SK-N-SH treated with all-trans-retinoic acid at 6 μM for 48 hours (cell line): ENCODE measurements at regions not wholly inside any gene's neighbourhood (a gene's known extent, or its start where the extent isn't known, plus 50 kb on each side); places are given as distances from the start of the nearest gene placed in this dataset.

Experiments used
- ATAC-seq: fragments of 200-7000 bp; cut with Tn5 transposase; 3 replicates; pipeline ENCODE4 v1.9.1; 2020; ENCODE audit warnings: mild to moderate bottlenecking, moderate library complexity
- ARNTL ChIP-seq: fragments of 450-650 bp; formaldehyde crosslinking; IDR thresholded peaks from 2 replicates; pipeline ENCODE4 v1.5.0; 2020; ENCODE audit warnings: low read depth, mild to moderate bottlenecking, moderate library complexity, borderline replicate concordance
- CREB5 ChIP-seq: fragments of 250-450 bp; sonication (Bioruptor Pico); IDR thresholded peaks from 2 replicates; pipeline ENCODE4 v1.5.1; 2020; ENCODE audit warnings: low read depth, mild to moderate bottlenecking, moderate library complexity
- CSDC2 ChIP-seq: fragments of 250-450 bp; sonication (Bioruptor Pico); IDR thresholded peaks from 2 replicates; pipeline ENCODE4 v1.5.0; 2020; ENCODE audit warnings: mild to moderate bottlenecking, moderate library complexity
- ESRRG ChIP-seq: fragments of 250-450 bp; sonication (Bioruptor Pico); IDR thresholded peaks from 2 replicates; pipeline ENCODE4 v1.6.1; 2021; ENCODE audit warnings: mild to moderate bottlenecking
- GLIS3 ChIP-seq: fragments of 250-450 bp; sonication (Bioruptor Pico); IDR thresholded peaks from 2 replicates; pipeline ENCODE4 v1.5.0; 2020; ENCODE audit warnings: mild to moderate bottlenecking, moderate library complexity
- ISL1 ChIP-seq: fragments of 250-450 bp; sonication (Bioruptor Pico); IDR thresholded peaks from 2 replicates; pipeline ENCODE4 v2.1.2; 2022; ENCODE audit warnings: mild to moderate bottlenecking, moderate library complexity
- OSR1 ChIP-seq: fragments of 250-450 bp; sonication (Bioruptor Pico); IDR thresholded peaks from 2 replicates; pipeline ENCODE4 v1.8.0; 2022; ENCODE audit warnings: moderate library complexity, mild to moderate bottlenecking, inconsistent platforms
- PATZ1 ChIP-seq: fragments of 250-450 bp; sonication (Bioruptor Pico); IDR thresholded peaks from 2 replicates; pipeline ENCODE4 v1.8.0; 2020; ENCODE audit warnings: mild to moderate bottlenecking, moderate library complexity, borderline replicate concordance
- PPARA ChIP-seq: fragments of 250-450 bp; sonication (Bioruptor Pico); IDR thresholded peaks from 2 replicates; pipeline ENCODE4 v1.5.0; 2020; ENCODE audit warnings: mild to moderate bottlenecking, borderline replicate concordance
- RARB ChIP-seq: fragments of 250-450 bp; sonication (Bioruptor Pico); IDR thresholded peaks from 2 replicates; pipeline ENCODE4 v1.8.0; 2021; ENCODE audit warnings: mild to moderate bottlenecking, moderate library complexity
- SNAI2 ChIP-seq: fragments of 250-450 bp; sonication (Bioruptor Pico); IDR thresholded peaks from 2 replicates; pipeline ENCODE4 v1.5.0; 2020; ENCODE audit warnings: mild to moderate bottlenecking, moderate library complexity
- TOX ChIP-seq: fragments of 250-450 bp; sonication (Bioruptor Pico); IDR thresholded peaks from 2 replicates; pipeline ENCODE4 v1.8.0; 2021; ENCODE audit warnings: mild to moderate bottlenecking, moderate library complexity, borderline replicate concordance
- ZNF565 ChIP-seq: fragments of 450-650 bp; formaldehyde crosslinking; conservative IDR thresholded peaks from 2 replicates; pipeline ENCODE4 v1.5.0; 2020; ENCODE audit warnings: low read depth, mild to moderate bottlenecking, moderate library complexity
- ZNF70 ChIP-seq: fragments of 450-650 bp; formaldehyde crosslinking; IDR thresholded peaks from 2 replicates; pipeline ENCODE4 v1.5.0; 2020; ENCODE audit warnings: mild to moderate bottlenecking, moderate library complexity
- ZNF8 ChIP-seq: fragments of 450-650 bp; formaldehyde crosslinking; IDR thresholded peaks from 2 replicates; pipeline ENCODE4 v1.5.0; 2020; ENCODE audit warnings: mild to moderate bottlenecking, moderate library complexity
- TF ChIP-seq, protein P1 (sequence below): fragments of 250-450 bp; sonication (Bioruptor Pico); IDR thresholded peaks from 2 replicates; pipeline ENCODE4 v1.5.0; 2020; ENCODE audit warnings: mild to moderate bottlenecking, moderate library complexity
- TF ChIP-seq, protein P2 (sequence below): fragments of 250-450 bp; sonication (Bioruptor Pico); IDR thresholded peaks from 2 replicates; pipeline ENCODE4 v1.8.0; 2021; ENCODE audit warnings: low read depth, mild to moderate bottlenecking, moderate library complexity, borderline replicate concordance

DNA sequence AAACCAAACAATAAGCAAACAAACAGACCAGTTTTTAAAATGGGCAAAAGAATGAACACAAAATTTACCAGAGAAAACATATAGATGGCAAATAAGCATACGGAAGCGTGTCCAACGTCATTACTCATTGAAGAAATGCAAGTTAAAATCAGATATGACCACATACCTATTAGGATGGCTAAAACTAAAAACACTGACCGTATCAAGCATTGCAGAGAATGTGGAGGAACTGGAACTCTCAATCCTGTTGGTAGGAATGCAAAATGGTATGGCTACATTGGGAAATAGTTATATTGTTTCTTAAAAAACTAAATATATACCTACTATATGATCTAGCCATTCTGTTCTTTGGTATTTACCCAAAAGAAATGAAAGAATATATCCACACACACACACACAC is 129.4 kb upstream of the ACO1 start:
- TF ChIP-seq OSR1, result no peak
- no peak for TF ChIP-seq ISL1 (CRISPR knock-in tag)
- no peak for ATAC-seq

DNA sequence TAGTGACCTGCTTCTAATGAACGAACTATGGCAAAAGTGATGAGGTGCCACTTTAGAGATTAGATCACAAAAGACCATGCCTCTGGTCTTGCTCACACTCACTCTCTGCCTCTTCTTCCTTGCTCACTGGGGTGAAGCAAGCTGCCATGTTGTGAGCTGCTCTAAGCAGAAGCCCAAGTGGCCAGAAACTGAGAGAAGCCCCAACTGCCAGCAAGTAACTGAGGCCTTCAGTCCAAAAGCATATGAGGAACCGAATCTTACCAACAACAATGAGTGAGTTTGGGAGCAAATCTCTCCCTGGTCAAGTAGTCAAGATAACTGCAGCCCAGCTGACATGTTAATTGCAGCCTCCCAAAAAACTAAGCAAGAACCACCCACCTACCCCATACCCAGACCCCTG is 126.0 kb upstream of the ACO1 start:
- ATAC-seq, result no peak
- TF ChIP-seq CREB5 (no peak), ESRRG (CRISPR knock-in tag) (no peak), RARB (CRISPR knock-in tag) (no peak), CSDC2 (no peak), TOX (CRISPR knock-in tag) (no peak), ZNF70 (CRISPR knock-in tag) (no peak), GLIS3 (CRISPR knock-in tag) (no peak), SNAI2 (CRISPR knock-in tag) (no peak), PPARA (no peak), PATZ1 (CRISPR knock-in tag) (no peak)
- TF ChIP-seq, protein P1, sequence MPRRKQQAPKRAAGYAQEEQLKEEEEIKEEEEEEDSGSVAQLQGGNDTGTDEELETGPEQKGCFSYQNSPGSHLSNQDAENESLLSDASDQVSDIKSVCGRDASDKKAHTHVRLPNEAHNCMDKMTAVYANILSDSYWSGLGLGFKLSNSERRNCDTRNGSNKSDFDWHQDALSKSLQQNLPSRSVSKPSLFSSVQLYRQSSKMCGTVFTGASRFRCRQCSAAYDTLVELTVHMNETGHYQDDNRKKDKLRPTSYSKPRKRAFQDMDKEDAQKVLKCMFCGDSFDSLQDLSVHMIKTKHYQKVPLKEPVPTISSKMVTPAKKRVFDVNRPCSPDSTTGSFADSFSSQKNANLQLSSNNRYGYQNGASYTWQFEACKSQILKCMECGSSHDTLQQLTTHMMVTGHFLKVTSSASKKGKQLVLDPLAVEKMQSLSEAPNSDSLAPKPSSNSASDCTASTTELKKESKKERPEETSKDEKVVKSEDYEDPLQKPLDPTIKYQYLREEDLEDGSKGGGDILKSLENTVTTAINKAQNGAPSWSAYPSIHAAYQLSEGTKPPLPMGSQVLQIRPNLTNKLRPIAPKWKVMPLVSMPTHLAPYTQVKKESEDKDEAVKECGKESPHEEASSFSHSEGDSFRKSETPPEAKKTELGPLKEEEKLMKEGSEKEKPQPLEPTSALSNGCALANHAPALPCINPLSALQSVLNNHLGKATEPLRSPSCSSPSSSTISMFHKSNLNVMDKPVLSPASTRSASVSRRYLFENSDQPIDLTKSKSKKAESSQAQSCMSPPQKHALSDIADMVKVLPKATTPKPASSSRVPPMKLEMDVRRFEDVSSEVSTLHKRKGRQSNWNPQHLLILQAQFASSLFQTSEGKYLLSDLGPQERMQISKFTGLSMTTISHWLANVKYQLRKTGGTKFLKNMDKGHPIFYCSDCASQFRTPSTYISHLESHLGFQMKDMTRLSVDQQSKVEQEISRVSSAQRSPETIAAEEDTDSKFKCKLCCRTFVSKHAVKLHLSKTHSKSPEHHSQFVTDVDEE (CRISPR knock-in tag), result no peak
- TF ChIP-seq, protein P2, sequence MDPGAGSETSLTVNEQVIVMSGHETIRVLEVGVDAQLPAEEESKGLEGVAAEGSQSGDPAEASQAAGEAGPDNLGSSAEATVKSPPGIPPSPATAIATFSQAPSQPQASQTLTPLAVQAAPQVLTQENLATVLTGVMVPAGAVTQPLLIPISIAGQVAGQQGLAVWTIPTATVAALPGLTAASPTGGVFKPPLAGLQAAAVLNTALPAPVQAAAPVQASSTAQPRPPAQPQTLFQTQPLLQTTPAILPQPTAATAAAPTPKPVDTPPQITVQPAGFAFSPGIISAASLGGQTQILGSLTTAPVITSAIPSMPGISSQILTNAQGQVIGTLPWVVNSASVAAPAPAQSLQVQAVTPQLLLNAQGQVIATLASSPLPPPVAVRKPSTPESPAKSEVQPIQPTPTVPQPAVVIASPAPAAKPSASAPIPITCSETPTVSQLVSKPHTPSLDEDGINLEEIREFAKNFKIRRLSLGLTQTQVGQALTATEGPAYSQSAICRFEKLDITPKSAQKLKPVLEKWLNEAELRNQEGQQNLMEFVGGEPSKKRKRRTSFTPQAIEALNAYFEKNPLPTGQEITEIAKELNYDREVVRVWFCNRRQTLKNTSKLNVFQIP, result no peak

DNA sequence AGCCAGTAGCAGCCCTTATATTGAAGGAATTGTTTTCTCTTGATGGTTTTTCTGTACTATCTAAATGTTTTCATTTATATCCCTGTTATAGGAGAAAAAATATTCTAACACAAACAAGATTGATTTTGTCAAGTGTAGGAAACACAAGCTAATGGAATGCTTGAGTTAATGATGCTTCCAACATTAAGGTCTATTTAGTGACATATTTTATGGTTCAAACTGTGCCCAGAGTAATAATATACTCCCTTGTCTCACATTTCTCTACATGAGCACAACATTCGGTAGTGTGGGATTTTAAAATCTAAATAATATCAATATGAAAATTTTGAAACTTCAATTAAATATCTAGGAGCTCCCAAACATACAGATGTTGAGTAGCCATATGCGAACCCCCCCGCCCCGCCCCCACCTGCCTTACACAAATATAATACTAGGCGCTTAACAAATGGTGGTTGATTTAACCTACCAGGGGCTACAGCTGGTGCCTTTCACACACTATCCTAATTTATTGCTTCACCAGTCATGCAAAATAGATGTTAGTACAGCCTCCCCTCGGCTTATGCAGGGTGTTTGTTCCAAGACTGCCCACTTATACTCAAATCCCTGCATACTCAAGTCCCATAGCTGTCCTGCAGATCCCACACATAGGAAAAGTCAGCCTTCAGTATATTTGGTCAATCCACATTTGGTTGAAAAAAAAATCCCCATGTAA is 124.1 kb upstream of the ACO1 start:
- no peak for ATAC-seq
- TF ChIP-seq SNAI2 (CRISPR knock-in tag), result no peak
- TF ChIP-seq CREB5, result no peak
- TF ChIP-seq ZNF565 (CRISPR knock-in tag), result no peak
- TF ChIP-seq ZNF8, result no peak
- TF ChIP-seq, protein P2, result no peak
- TF ChIP-seq PPARA, result no peak
- TF ChIP-seq ARNTL (CRISPR knock-in tag), result no peak
- no peak for TF ChIP-seq OSR1
